SU-DHL-6 (cell line): ENCODE measurements at regions not wholly inside any gene's neighbourhood (a gene's known extent, or its start where the extent isn't known, plus 50 kb on each side); places are given as distances from the start of the nearest gene placed in this dataset.

ENCODE experiments used
- CTCF ChIP-seq: fragments of 200-600 bp; sonication (generic); IDR thresholded peaks from one replicate; pipeline ENCODE4 v1.5.1; 2017; ENCODE audit warnings: antibody characterized with exemption, mild to moderate bottlenecking, low read length, moderate library complexity; ENCODE audit not compliant: insufficient read depth, poor library complexity, severe bottlenecking
- EZH2phosphoT487 ChIP-seq: fragments of 200-600 bp; sonication (generic), shearing (Covaris generic); conservative IDR thresholded peaks from 2 replicates; pipeline ENCODE4 v1.6.1; 2018; ENCODE audit warnings: mild to moderate bottlenecking, antibody characterized with exemption, low read length, moderate library complexity, mixed read lengths

- no peak for TF ChIP-seq CTCF
- TF ChIP-seq EZH2phosphoT487 = no peak
Observed at GRCh38 chr3:193754719-193755118, 161.7 kb downstream of the OPA1 start.
